Liver (tissue), 8 donors: ENCODE measurements at regions not wholly inside any gene's neighbourhood (a gene's known extent, or its start where the extent isn't known, plus 50 kb on each side); places are given as distances from the start of the nearest gene placed in this dataset.

Source experiments
- DNase-seq: peaks from one replicate; pipeline ENCODE4 v3.0.0-alpha.2; 2017; ENCODE audit warnings: low spot score
- H3K27ac ChIP-seq, 2 donors: one replicate each; pipeline ENCODE4 v1.7.0; 2013; ENCODE audit warnings: inconsistent platforms in 2 of 2, low read length in 2 of 2, control low read depth in 1 of 2, low read depth in 1 of 2, mild to moderate bottlenecking in 1 of 2
- H3K27me3 ChIP-seq, 4 donors: one replicate each; pipeline versions ENCODE4 v1.6.1 to v1.7.0; 2013; ENCODE audit warnings: low read length in 3 of 4, inconsistent platforms in 1 of 4, mild to moderate bottlenecking in 1 of 4, moderate library complexity in 1 of 4; ENCODE audit not compliant: control insufficient read depth in 4 of 4, insufficient read depth in 4 of 4
- H3K36me3 ChIP-seq, 4 donors: one replicate each; pipeline versions ENCODE4 v1.6.1 to v1.7.0; 2013; ENCODE audit warnings: low read length in 3 of 4, mild to moderate bottlenecking in 3 of 4, low read depth in 1 of 4, moderate library complexity in 1 of 4; ENCODE audit not compliant: control insufficient read depth in 4 of 4, insufficient read depth in 3 of 4
- H3K4me1 ChIP-seq, 4 donors: one replicate each; pipeline versions ENCODE4 v1.6.1 to v1.7.0; 2013; ENCODE audit warnings: low read length in 3 of 4, mild to moderate bottlenecking in 3 of 4, moderate library complexity in 1 of 4; ENCODE audit not compliant: control insufficient read depth in 4 of 4, insufficient read depth in 4 of 4
- H3K4me3 ChIP-seq, 3 donors: one replicate each; pipeline versions ENCODE4 v1.6.1 to v1.7.0; 2013; ENCODE audit warnings: low read length in 3 of 3, control low read depth in 1 of 3, low read depth in 1 of 3, mild to moderate bottlenecking in 1 of 3
- H3K9ac ChIP-seq, 2 donors: one replicate each; pipeline ENCODE4 v1.7.0; 2013; ENCODE audit warnings: low read length in 2 of 2, mild to moderate bottlenecking in 2 of 2, moderate library complexity in 2 of 2, control low read depth in 1 of 2, low read depth in 1 of 2
- H3K9me3 ChIP-seq, 4 donors: one replicate each; pipeline versions ENCODE4 v1.6.1 to v1.7.0; 2013; ENCODE audit warnings: low read length in 3 of 4; ENCODE audit not compliant: control insufficient read depth in 4 of 4
- ATF3 ChIP-seq: IDR thresholded peaks from 2 replicates; pipeline ENCODE4 v1.6.1; 2016; ENCODE audit warnings: antibody characterized with exemption
- CTCF ChIP-seq: fragments of 150-350 bp; IDR thresholded peaks from 2 replicates; pipeline ENCODE4 v1.5.1; 2017; ENCODE audit warnings: improper control_type of control experiment, low read depth, low read length; ENCODE audit not compliant: missing input control
- EGR1 ChIP-seq, 2 donors: IDR thresholded peaks; 2 replicates each; pipeline ENCODE4 v1.6.1; 2016 to 2018; ENCODE audit warnings: antibody characterized with exemption in 2 of 2, low read depth in 2 of 2
- FOXA1 ChIP-seq: IDR thresholded peaks from 2 replicates; pipeline ENCODE4 v1.6.1; 2016; ENCODE audit warnings: antibody characterized with exemption
- FOXA2 ChIP-seq: IDR thresholded peaks from 2 replicates; pipeline ENCODE4 v1.6.1; 2016; ENCODE audit warnings: antibody characterized with exemption
- GABPA ChIP-seq, 2 donors: IDR thresholded peaks in 1 of 2; conservative IDR thresholded peaks in 1 of 2; 2 replicates each; pipeline ENCODE4 v1.6.1; 2016; ENCODE audit warnings: antibody characterized with exemption in 2 of 2, mild to moderate bottlenecking in 1 of 2, moderate library complexity in 1 of 2
- HNF4A ChIP-seq, 2 donors: conservative IDR thresholded peaks; 2 replicates each; pipeline ENCODE4 v1.6.1; 2016; ENCODE audit warnings: antibody characterized with exemption in 2 of 2, mild to moderate bottlenecking in 2 of 2
- HNF4G ChIP-seq: IDR thresholded peaks from 2 replicates; pipeline ENCODE4 v1.6.1; 2016; ENCODE audit warnings: antibody characterized with exemption
- JUND ChIP-seq, 2 donors: IDR thresholded peaks; 2 replicates each; pipeline ENCODE4 v1.6.1; 2016; ENCODE audit warnings: antibody characterized with exemption in 2 of 2
- MAX ChIP-seq: IDR thresholded peaks from 2 replicates; pipeline ENCODE4 v1.6.1; 2016; ENCODE audit warnings: antibody characterized with exemption
- NR2F2 ChIP-seq: IDR thresholded peaks from 2 replicates; pipeline ENCODE4 v1.6.1; 2016; ENCODE audit warnings: antibody characterized with exemption
- RAD21 ChIP-seq, 2 donors: IDR thresholded peaks; 2 replicates each; pipeline ENCODE4 v1.6.1; 2016; ENCODE audit warnings: antibody characterized with exemption in 2 of 2, mild to moderate bottlenecking in 2 of 2
- REST ChIP-seq: IDR thresholded peaks from 2 replicates; pipeline ENCODE4 v1.6.1; 2016; ENCODE audit warnings: antibody characterized with exemption, mild to moderate bottlenecking
- RXRA ChIP-seq, 2 donors: IDR thresholded peaks; 2 replicates each; pipeline ENCODE4 v1.6.1; 2017 to 2018; ENCODE audit warnings: antibody characterized with exemption in 2 of 2, mild to moderate bottlenecking in 1 of 2
- SP1 ChIP-seq: IDR thresholded peaks from 2 replicates; pipeline ENCODE4 v1.6.1; 2018; ENCODE audit warnings: antibody characterized with exemption, mild to moderate bottlenecking
- TAF1 ChIP-seq: conservative IDR thresholded peaks from 2 replicates; pipeline ENCODE4 v1.6.1; 2016; ENCODE audit warnings: antibody characterized with exemption, mild to moderate bottlenecking
- YY1 ChIP-seq: IDR thresholded peaks from 2 replicates; pipeline ENCODE4 v1.6.1; 2016; ENCODE audit warnings: antibody characterized with exemption, mild to moderate bottlenecking
- ZBTB33 ChIP-seq: IDR thresholded peaks from 2 replicates; pipeline ENCODE4 v1.6.1; 2016; ENCODE audit warnings: antibody characterized with exemption
- WGBS: extraction: QIAGEN DNeasy Blood & Tissue Kit; methylation state at CpG from one replicate; pipeline ENCODE4 v1.1.7; 2013; 5-methylcytosine and 5-hydroxymethylcytosine counted together
- donor health status: healthy.
- donor health status: healthy.
- donor health status: healthy.
- donor health status: healthy.
- donor health status: healthy.

GRCh38 chr14:34059925-34060650 is 109.2 kb upstream of the EGLN3 start:
- DNase-seq = peak; percentile 65
- TF ChIP-seq TAF1 = no peak
- TF ChIP-seq REST = no peak
- no peak for TF ChIP-seq CTCF
- no peak for TF ChIP-seq RAD21 (IDR thresholded peaks at IDR 0.05)
- no peak for TF ChIP-seq HNF4G
- no peak for TF ChIP-seq ATF3
- no peak for TF ChIP-seq HNF4A (conservative IDR thresholded peaks at IDR 0.05)
- no peak for TF ChIP-seq SP1
- TF ChIP-seq NR2F2 = no peak
- TF ChIP-seq FOXA1 = no peak
- TF ChIP-seq MAX = no peak
- TF ChIP-seq EGR1 (IDR thresholded peaks at IDR 0.05; ENCODE audit: low read depth in 2 of 2) = no peak
- TF ChIP-seq YY1 = no peak
- TF ChIP-seq GABPA (IDR thresholded peaks at IDR 0.05 in 1 of 2, conservative IDR thresholded peaks at IDR 0.05 in 1 of 2) = no peak
- no peak for TF ChIP-seq FOXA2
- no peak for TF ChIP-seq ZBTB33
- no peak for TF ChIP-seq JUND (IDR thresholded peaks at IDR 0.05)
- no peak for TF ChIP-seq RXRA (IDR thresholded peaks at IDR 0.05)
- no peaks in the 10 kb centered on the region for H3K9me3 ChIP-seq
- peak overlapping the region in 1 of 2 donors; percentile 16 for H3K9ac ChIP-seq
- H3K27me3 ChIP-seq = peaks cover 0 to 2% (median 0%) of the 10 kb centered on the region in 4 donors
- no peaks in the 10 kb centered on the region for H3K36me3 ChIP-seq
- peaks cover 0 to 10% (median 4%) of the 10 kb centered on the region in 4 donors for H3K4me1 ChIP-seq
- H3K27ac ChIP-seq = peak overlapping the region; percentile 37 to 57
- peak overlapping the region; percentile 29 to 53 (median 32) for H3K4me3 ChIP-seq
- WGBS = 3% methylated on average over 84 of the region's 84 CpGs
